ENCODE measurements at regions not wholly inside any gene's neighbourhood (a gene's known extent, or its start where the extent isn't known, plus 50 kb on each side); places are given as distances from the start of the nearest gene placed in this dataset.

DNA sequence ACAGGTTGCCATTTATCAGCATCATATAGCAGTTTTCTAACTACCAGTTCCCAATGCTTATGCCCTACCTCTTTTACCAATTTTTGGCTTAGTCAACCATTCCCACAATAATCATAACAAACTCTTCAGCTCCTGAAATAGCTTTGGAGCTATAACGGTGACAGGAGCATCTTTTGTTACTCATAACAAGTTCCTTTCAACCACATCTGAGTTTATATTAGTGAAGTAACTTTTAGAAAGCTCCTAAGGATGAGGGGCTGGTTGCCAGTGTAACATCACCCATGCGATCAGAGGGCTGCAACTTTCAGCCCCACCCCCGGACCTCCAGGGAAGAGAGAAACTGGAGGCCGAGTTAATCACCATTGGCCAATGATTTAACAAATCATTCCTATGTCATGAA lies 495.3 kb upstream of the RASGRP1 start:
- peaks cover 4% of the 10 kb centered on the region; the same call in 1 of the 2 replicates for H3F3A ChIP-seq (ENCODE audit: insufficient read depth)
- H3K36me3 ChIP-seq (ENCODE audit: low read depth), result no peaks in the 10 kb centered on the region
- 82 to 85% methylated on average over 4 of the region's 4 CpGs for WGBS, 2 experiments (ENCODE audit: low coverage in 1 of 2, low lambda C conversion rate in 2 of 2, missing lambda C conversion rate in 2 of 2)
- H3K4me2 ChIP-seq (ENCODE audit: unreplicated experiment), result no peak overlapping the region
- no peaks in the 10 kb centered on the region for H4K20me1 ChIP-seq (ENCODE audit: insufficient read depth)
- H3K9ac ChIP-seq, result no peak overlapping the region
- no peaks in the 10 kb centered on the region for H3K9me3 ChIP-seq (ENCODE audit: low read depth)
- H3K4me1 ChIP-seq (ENCODE audit: insufficient read depth), result peaks cover 4% of the 10 kb centered on the region; the same call in 1 of the 2 replicates
- TF ChIP-seq EZH2 (IDR thresholded peaks at IDR 0.05; ENCODE audit: insufficient read depth, poor library complexity, severe bottlenecking) (no peak), EZH2phosphoT487 (IDR thresholded peaks at IDR 0.05; ENCODE audit: insufficient read depth, low read depth) (no peak)
- H3K27me3 ChIP-seq (replicated peaks; ENCODE audit: insufficient read depth), result no peaks in the 10 kb centered on the region
- no peak overlapping the region for H3K4me3 ChIP-seq
- no peak overlapping the region for H3K27ac ChIP-seq
- in situ Hi-C loops (cut with MboI), result no loop called here
- H3K9me2 ChIP-seq (ENCODE audit: insufficient read depth), result no peaks in the 10 kb centered on the region; the same call in 1 of the 2 replicates
- H2AFZ ChIP-seq, result no peak overlapping the region
- DNase-seq, result peak; percentile 16
- no peaks in the 10 kb centered on the region for H3K79me2 ChIP-seq (ENCODE audit: insufficient read depth)

DNA sequence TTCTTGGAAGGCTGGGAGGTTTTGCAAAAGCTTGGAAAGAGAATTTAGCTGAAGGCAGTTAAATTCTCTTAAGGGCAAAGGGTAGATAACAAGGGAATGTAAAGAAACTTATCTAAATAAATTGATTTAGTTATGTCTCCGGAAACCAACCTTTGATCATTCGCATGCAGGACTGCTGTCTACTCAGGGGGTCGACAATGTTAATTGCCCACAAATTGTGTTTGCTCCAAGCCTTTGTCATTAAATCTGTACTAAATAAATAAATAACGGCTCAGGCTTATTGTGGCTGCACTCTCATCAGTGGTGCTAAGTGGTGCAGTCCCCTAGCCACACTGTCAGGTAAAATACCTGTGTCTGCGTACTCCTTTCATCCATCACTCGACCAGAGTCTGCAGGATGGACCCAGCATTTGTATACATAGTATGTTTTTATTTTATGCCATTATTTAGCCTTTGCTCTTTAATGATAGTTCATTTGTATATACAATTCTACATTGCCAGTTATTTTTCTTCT lies 497.4 kb upstream of the RASGRP1 start:
- Histone ChIP-seq H3F3A (ENCODE audit: insufficient read depth) (no peaks in the 10 kb centered on the region; the same call in 1 of the 2 replicates), H3K9me2 (ENCODE audit: insufficient read depth) (no peaks in the 10 kb centered on the region; the same call in 1 of the 2 replicates), H3K4me3 (no peak overlapping the region), H4K20me1 (ENCODE audit: insufficient read depth) (no peaks in the 10 kb centered on the region), H3K27ac (no peak overlapping the region), H3K9ac (no peak overlapping the region), H3K4me2 (ENCODE audit: unreplicated experiment) (no peak overlapping the region), H3K27me3 (replicated peaks; ENCODE audit: insufficient read depth) (no peaks in the 10 kb centered on the region), H3K4me1 (ENCODE audit: insufficient read depth) (peaks cover 11% of the 10 kb centered on the region), H2AFZ (no peak overlapping the region), H3K79me2 (ENCODE audit: insufficient read depth) (no peaks in the 10 kb centered on the region), H3K36me3 (ENCODE audit: low read depth) (no peaks in the 10 kb centered on the region), H3K9me3 (ENCODE audit: low read depth) (no peaks in the 10 kb centered on the region)
- DNase-seq, result no peak
- in situ Hi-C loops (cut with MboI), result no loop called here
- 89 to 91% methylated on average over 6 of the region's 6 CpGs for WGBS, 2 experiments (ENCODE audit: low coverage in 1 of 2, low lambda C conversion rate in 2 of 2, missing lambda C conversion rate in 2 of 2)
- TF ChIP-seq EZH2phosphoT487 (IDR thresholded peaks at IDR 0.05; ENCODE audit: insufficient read depth, low read depth), result no peak
- TF ChIP-seq EZH2 (IDR thresholded peaks at IDR 0.05; ENCODE audit: insufficient read depth, poor library complexity, severe bottlenecking), result no peak

DNA sequence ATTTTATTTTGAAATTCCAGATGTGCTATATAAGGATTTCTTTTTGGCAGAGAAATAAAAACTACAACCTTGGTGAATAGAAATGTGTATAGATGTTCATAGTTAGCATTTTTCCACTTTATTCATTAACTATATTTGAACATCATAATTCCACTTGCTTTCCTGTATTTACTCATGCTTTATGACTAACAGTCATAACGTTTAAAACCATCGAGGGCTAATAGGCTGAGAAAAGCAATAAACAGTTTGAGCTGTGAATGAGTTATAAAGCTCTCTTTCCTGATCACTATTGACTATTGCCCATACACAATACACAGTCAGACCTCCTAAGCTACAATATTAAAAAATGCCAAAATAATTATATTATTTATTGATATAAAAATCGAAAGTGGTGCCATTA lies 502.1 kb upstream of the RASGRP1 start:
- H3K9ac ChIP-seq, result no peak overlapping the region
- peaks cover 10% of the 10 kb centered on the region for H3K4me1 ChIP-seq (ENCODE audit: insufficient read depth)
- no peaks in the 10 kb centered on the region for H3F3A ChIP-seq (ENCODE audit: insufficient read depth)
- H3K27me3 ChIP-seq (replicated peaks; ENCODE audit: insufficient read depth), result no peaks in the 10 kb centered on the region
- DNase-seq, result peak; percentile 37
- no peaks in the 10 kb centered on the region for H3K79me2 ChIP-seq (ENCODE audit: insufficient read depth)
- WGBS, 2 experiments (ENCODE audit: low coverage in 1 of 2, low lambda C conversion rate in 2 of 2, missing lambda C conversion rate in 2 of 2), result 36 to 37% methylated on average over 3 of the region's 3 CpGs
- H4K20me1 ChIP-seq (ENCODE audit: insufficient read depth), result no peaks in the 10 kb centered on the region
- no peak overlapping the region for H3K4me3 ChIP-seq
- no peak overlapping the region for H3K4me2 ChIP-seq (ENCODE audit: unreplicated experiment)
- in situ Hi-C loops (cut with MboI), result no loop called here
- 0 out of 2 replicates have a peak, but pooled peaks cover 12% of the 10 kb centered on the region for H3K36me3 ChIP-seq (ENCODE audit: low read depth)
- TF ChIP-seq EZH2phosphoT487 (IDR thresholded peaks at IDR 0.05; ENCODE audit: insufficient read depth, low read depth), result no peak
- TF ChIP-seq EZH2 (IDR thresholded peaks at IDR 0.05; ENCODE audit: insufficient read depth, poor library complexity, severe bottlenecking), result no peak
- H3K9me2 ChIP-seq (ENCODE audit: insufficient read depth), result no peaks in the 10 kb centered on the region; the same call in 1 of the 2 replicates
- H2AFZ ChIP-seq, result no peak overlapping the region
- no peaks in the 10 kb centered on the region for H3K9me3 ChIP-seq (ENCODE audit: low read depth)
- H3K27ac ChIP-seq, result no peak overlapping the region

DNA sequence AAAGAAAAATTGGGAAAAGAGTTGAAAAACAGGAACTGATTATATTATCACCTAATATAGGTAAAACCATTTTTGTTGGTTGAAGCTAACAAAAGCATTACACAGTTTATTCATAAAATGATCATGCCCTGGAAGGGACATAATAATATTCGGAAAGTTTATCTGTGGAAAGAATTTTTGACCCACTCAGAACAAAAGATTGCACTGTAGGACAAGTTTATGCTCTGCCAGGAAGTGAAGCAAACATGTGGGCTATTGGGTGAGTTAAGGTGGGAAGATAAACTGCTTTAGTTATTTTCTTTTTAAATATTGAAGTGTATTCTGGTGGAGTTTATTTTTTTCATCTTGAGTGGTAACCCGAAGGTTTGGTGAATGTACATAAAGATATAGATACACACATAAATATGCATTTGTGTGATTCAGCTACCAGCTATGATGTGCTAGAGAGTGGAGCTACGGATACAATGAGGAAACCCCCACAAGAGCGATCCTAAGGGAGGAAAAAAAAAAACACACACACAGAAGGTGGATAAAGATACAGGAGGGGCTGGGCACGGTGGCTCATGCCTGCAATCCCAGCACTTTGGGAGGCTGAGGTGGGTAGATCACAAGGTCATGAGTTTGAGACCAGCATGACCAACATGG lies 506.4 kb upstream of the THBS1 start:
- no peak overlapping the region for H3K27ac ChIP-seq
- in situ Hi-C loops (cut with MboI), result no loop called here
- no peaks in the 10 kb centered on the region; the same call in 1 of the 2 replicates for H3K9me2 ChIP-seq (ENCODE audit: insufficient read depth)
- H3F3A ChIP-seq (ENCODE audit: insufficient read depth), result peaks cover 43% of the 10 kb centered on the region
- DNase-seq, result no peak
- no peak overlapping the region for H3K4me3 ChIP-seq
- no peak overlapping the region for H3K4me2 ChIP-seq (ENCODE audit: unreplicated experiment)
- no peak overlapping the region for H3K9ac ChIP-seq
- H3K36me3 ChIP-seq (ENCODE audit: low read depth), result 0 out of 2 replicates have a peak, but pooled peaks cover 3% of the 10 kb centered on the region
- no peaks in the 10 kb centered on the region for H3K27me3 ChIP-seq (replicated peaks; ENCODE audit: insufficient read depth)
- H3K79me2 ChIP-seq (ENCODE audit: insufficient read depth), result no peaks in the 10 kb centered on the region
- peaks cover 41% of the 10 kb centered on the region for H3K4me1 ChIP-seq (ENCODE audit: insufficient read depth)
- H2AFZ ChIP-seq, result no peak overlapping the region
- 80 to 85% methylated on average over 5 of the region's 5 CpGs for WGBS, 2 experiments (ENCODE audit: low coverage in 1 of 2, low lambda C conversion rate in 2 of 2, missing lambda C conversion rate in 2 of 2)
- no peaks in the 10 kb centered on the region for H4K20me1 ChIP-seq (ENCODE audit: insufficient read depth)
- H3K9me3 ChIP-seq (ENCODE audit: low read depth), result no peaks in the 10 kb centered on the region
- TF ChIP-seq EZH2phosphoT487 (IDR thresholded peaks at IDR 0.05; ENCODE audit: insufficient read depth, low read depth) (no peak), EZH2 (IDR thresholded peaks at IDR 0.05; ENCODE audit: insufficient read depth, poor library complexity, severe bottlenecking) (no peak)
